Mucosa of descending colon (tissue), 3 donors: ENCODE measurements at regions not wholly inside any gene's neighbourhood (a gene's known extent, or its start where the extent isn't known, plus 50 kb on each side); places are given as distances from the start of the nearest gene placed in this dataset.

Experiments
- ATAC-seq: fragments of 200-7000 bp; cut with Tn5 transposase; one replicate; pipeline ENCODE4 v1.9.1; 2020; ENCODE audit warnings: mild to moderate bottlenecking, moderate library complexity
- DNase-seq, 3 donors: peaks; one replicate each; pipeline ENCODE4 v3.0.0-alpha.2; 2020
- H3K36me3 ChIP-seq: fragments of 200-600 bp; one replicate; pipeline ENCODE4 v1.8.0; 2021; ENCODE audit warnings: low read depth, mild to moderate bottlenecking
- H3K4me1 ChIP-seq: fragments of 200-600 bp; one replicate; pipeline ENCODE4 v1.8.0; 2021; ENCODE audit warnings: low read depth, mild to moderate bottlenecking
- H3K4me3 ChIP-seq: fragments of 200-600 bp; one replicate; pipeline ENCODE4 v1.8.0; 2021; ENCODE audit warnings: mild to moderate bottlenecking
- H3K9me3 ChIP-seq: fragments of 200-600 bp; one replicate; pipeline ENCODE4 v1.8.0; 2021; ENCODE audit warnings: mild to moderate bottlenecking
- intact Hi-C, 2 donors: fragments of 100-400 bp; cut with DNase I in 1 of 2; cut with micrococcal nuclease in 1 of 2; formaldehyde crosslinking; loops; one replicate each; pipeline versions ENCODE4 v1.11.0 to v1.11.1; 2022; cut with DNase I, micrococcal nuclease
- TF ChIP-seq, protein P1 (sequence below): fragments of 200-600 bp; IDR thresholded peaks from one replicate; pipeline ENCODE4 v1.8.0; 2022; ENCODE audit warnings: antibody characterized with exemption, mild to moderate bottlenecking
- donor health status: DM: no; HTN: no; CAD: no; lungs with moderate emphysema.
- donor health status: DM: no; HTN: no; CAD: no.
- donor health status: DM: no; HTN: yes; CAD: no.

DNA sequence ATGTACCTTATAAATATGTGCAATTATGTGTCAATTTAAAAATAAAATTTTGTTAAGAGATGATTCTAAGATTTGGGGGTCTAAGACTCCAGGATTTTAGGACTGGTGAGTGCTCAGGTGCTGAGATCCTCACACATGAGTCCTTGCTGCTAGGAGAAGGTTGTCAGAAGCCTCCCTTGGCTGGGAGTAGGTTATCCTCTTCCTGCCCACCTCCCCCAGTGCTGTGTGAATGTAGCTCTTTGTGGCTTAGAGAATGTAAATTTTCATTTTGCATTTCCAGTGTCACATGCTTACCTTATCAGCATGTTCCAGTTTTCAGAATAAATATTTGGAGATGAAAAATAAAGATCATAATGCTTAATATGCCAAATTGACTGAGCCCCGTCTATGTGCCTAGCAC lies 114.2 kb upstream of the MDM1 start:
- H3K36me3 ChIP-seq, result no peaks in the 10 kb centered on the region

DNA sequence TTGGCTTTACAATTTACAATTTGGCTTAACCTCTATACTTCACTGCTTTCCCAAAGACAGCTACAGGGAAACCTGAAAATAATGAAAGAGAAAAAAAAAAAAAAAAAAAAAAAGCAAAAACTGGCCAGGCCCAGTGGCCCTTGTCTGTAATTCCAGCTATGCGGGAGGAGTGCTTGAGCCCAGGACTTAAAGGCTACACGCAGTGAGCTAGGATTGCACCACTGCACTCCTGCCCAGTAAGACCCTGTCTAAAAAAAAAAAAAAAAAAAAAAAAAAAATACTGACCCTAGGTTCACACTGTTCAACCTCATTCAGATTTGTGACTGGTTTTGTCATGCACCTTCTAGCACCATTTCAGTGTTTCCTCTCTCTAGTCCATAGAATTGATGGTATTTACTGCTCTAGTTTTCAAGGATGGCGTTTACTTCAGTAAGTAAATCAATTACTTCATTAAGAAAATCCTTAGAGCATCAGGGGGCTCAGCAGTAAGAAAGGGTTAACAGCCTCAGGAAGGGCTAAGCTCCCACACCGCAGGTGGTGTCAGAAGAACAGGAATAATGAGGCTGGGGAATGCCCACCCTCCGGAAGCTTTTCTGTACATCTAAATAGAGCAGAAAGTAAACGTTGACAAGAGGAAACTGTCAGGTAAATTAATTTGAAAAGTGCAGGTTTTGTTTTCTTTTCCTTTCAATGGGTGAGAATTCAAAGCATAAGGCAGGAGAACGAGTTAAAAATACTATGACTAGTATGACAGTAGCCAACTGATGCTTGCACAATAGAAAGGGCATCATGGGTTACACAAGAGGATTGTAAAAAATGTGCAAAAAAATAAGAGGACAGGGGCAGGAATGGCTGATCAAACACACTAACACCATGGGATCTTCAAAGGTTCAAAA lies 115.0 kb upstream of the MDM1 start:
- Histone ChIP-seq H3K4me3 (no peak overlapping the region), H3K36me3 (no peaks in the 10 kb centered on the region), H3K9me3 (no peaks in the 10 kb centered on the region), H3K4me1 (peaks cover 6% of the 10 kb centered on the region)
- TF ChIP-seq, protein P1, sequence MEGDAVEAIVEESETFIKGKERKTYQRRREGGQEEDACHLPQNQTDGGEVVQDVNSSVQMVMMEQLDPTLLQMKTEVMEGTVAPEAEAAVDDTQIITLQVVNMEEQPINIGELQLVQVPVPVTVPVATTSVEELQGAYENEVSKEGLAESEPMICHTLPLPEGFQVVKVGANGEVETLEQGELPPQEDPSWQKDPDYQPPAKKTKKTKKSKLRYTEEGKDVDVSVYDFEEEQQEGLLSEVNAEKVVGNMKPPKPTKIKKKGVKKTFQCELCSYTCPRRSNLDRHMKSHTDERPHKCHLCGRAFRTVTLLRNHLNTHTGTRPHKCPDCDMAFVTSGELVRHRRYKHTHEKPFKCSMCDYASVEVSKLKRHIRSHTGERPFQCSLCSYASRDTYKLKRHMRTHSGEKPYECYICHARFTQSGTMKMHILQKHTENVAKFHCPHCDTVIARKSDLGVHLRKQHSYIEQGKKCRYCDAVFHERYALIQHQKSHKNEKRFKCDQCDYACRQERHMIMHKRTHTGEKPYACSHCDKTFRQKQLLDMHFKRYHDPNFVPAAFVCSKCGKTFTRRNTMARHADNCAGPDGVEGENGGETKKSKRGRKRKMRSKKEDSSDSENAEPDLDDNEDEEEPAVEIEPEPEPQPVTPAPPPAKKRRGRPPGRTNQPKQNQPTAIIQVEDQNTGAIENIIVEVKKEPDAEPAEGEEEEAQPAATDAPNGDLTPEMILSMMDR, result no peak
- ATAC-seq (no peak), DNase-seq (no peak)
- intact Hi-C loops, result no loop called here

More for the DNA sequence above, 114.2 kb upstream of the MDM1 start:
- intact Hi-C loops, result no loop called here
- Histone ChIP-seq H3K9me3 (no peaks in the 10 kb centered on the region), H3K4me3 (no peak overlapping the region), H3K4me1 (peaks cover 6% of the 10 kb centered on the region)
- ATAC-seq (no peak), DNase-seq (no peak)
- TF ChIP-seq, protein P1, result no peak

DNA sequence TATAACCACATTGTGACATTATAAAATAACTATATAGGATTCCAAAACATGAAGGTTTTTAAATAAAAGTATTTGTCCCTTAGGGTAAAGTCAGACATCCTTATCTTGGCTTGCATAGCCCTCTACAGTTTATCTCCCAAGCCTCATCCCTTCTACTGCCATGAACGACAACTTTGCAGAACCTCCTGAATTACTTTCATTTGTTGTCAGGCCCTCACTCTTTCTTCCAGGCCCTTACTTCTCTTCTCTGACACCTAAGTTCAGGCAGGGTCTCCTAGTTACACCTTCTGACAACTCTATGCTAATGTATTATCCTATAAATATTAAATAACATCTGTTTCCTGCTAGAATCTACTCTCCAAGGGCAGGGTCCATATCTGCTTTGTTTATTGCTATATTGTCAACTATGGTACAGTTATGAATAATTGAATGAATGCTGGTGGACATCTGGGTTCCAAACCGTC lies 115.7 kb upstream of the MDM1 start:
- no peaks in the 10 kb centered on the region for H3K36me3 ChIP-seq
- TF ChIP-seq, protein P1, result no peak
- H3K4me3 ChIP-seq, result no peak overlapping the region
- intact Hi-C loops, result no loop called here
- no peaks in the 10 kb centered on the region for H3K4me1 ChIP-seq
- H3K9me3 ChIP-seq, result no peaks in the 10 kb centered on the region
- DNase-seq (no peak), ATAC-seq (no peak)

DNA sequence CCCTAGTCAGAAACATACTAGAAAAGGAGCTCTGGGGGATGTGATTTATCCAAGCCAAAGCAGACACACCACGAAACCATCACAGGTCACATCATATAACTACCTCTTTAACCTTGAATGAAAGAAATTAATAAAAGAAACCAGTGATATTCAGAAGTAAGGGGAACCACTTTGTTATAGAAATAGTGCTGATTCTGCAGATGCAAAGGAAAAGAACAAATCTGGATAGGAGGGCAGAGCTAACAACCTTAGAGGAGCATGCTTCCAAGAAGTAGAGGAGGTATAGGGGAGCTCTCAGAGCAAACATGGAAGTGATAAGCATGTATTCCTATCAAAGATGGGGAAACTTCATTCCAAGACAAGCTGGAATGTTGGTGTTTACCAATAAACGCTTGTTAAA lies 117.0 kb upstream of the MDM1 start:
- no peak for DNase-seq
- no peaks in the 10 kb centered on the region for H3K4me1 ChIP-seq
- no peaks in the 10 kb centered on the region for H3K36me3 ChIP-seq
- TF ChIP-seq, protein P1, result no peak
- no peak for ATAC-seq
- no peaks in the 10 kb centered on the region for H3K9me3 ChIP-seq
- intact Hi-C loops, result no loop called here
- no peak overlapping the region for H3K4me3 ChIP-seq

DNA sequence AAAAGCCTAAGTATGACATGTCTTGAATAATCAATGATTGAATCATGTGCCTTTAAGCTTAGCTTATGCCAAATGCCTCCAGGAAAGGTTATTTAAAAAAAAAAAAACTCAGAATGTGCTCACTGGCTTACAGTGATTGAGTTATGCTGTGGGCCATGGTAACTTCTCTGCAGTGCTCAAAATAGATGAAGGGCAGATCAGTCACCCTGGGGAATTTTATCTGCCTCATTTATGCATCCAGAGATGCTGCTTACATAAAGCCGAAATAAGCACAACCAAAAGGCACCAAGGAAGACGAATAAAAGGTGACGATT lies 118.7 kb upstream of the MDM1 start:
- Histone ChIP-seq H3K36me3 (no peaks in the 10 kb centered on the region), H3K4me3 (no peak overlapping the region), H3K9me3 (no peaks in the 10 kb centered on the region), H3K4me1 (peaks cover 7% of the 10 kb centered on the region)
- DNase-seq (no peak), ATAC-seq (peak; percentile 5)
- TF ChIP-seq, protein P1, result no peak
- intact Hi-C loops, result no loop called here
